Right renal cortex interstitium (tissue), 3 donors: ENCODE measurements at regions not wholly inside any gene's neighbourhood (a gene's known extent, or its start where the extent isn't known, plus 50 kb on each side); places are given as distances from the start of the nearest gene placed in this dataset.
"Not testable (repeated sequence)": the region's sequence is repeated elsewhere in the genome, so short reads cannot be mapped to it uniquely, and the experiment has no call there.

Source experiments
- DNase-seq, 3 donors: peaks; one replicate each; pipeline ENCODE4 v3.0.0-alpha.2; 2013; ENCODE audit warnings: low read depth in 3 of 3, low spot score in 2 of 3

DNA sequence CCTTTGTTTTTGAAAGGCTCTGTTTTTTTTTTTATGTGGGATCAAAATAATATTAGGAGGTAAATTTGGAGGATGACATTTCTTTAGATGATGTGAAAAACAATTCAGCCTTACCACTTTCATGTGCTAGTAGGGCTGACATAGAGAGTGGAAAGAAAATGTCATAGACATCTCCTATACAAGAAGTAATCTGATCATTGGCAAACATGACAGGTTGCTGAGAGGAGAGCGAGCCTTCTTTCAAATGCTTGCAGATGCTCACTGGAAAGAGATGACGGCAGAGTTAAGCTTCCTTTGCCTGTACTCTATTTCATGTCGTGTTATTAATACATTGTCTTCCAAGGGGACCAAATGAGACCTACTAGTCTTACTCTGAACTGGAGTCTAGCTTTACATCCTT, 160.1 kb upstream of the DAP start:
- no peak for DNase-seq

DNA sequence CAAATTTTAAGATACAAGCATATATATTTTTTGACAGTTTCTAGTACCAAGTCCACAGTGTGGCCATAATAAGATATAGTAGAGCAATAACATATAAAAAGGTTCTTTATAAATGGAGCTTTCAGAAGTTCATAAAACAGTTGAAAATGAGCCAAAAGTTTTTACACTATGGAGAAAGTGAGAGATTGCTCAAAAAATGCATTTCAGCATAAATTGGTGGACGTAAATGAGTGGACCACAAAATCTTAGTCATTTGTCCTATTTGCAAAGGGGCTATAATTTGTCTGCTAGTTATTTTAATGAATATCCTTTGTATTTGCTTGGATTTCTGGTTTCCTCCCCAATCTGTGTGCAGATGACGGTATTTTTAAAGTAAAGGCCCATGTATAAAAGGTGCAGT, 159.4 kb upstream of the DAP start:
- no peak for DNase-seq

DNA sequence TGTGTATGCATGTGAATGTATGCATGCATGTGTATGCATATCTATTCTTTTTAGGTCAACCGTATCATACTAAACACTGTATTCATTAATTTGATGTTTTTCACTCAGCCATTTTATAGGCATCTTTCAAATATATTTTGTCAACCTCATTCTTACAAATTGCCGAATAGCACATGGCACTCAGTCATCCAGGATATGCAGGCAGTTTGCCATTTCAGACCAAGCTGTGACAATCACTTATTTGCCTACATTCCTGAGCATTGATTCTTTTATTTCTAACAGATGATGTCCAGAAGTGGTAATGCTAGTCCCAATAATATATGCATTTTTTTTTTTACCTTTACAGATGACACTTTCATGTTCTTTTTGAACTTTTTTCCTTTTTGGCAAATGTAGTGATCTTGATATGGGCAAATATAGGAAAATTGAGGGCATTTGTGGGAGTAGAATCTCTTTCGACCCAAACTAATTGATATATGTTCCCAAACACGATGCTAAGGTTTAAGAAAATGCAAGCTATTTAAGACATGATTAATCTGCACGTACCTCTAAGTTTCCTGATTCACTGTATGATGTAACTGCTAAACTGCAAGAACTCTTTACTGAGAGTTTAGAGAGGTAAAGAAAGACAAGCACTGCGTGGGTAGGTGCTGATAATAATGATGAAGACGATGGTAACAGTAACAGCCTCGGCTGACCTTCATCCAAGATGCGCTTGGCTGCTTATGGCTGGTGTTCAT, 153.9 kb upstream of the DAP start:
- no peak for DNase-seq

DNA sequence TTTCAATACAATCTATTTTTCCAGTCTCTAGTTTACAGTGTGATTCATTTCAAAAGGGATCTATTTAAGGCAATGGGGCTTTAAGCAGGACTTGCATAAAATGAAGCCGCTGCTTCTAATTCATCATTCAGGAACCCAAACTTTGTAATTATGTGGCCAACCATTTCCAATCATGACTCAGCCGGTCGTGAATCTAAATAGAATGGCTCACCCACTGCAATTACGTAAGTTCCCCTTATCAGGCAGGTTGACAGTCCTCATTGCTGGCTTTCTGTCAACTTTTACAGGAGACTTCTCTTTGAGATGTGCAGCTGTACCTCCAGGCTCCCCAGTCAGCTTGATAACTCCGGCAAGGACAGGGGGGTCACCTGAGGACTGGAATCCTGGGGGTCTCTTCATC, 152.8 kb upstream of the DAP start:
- no peak for DNase-seq

DNA sequence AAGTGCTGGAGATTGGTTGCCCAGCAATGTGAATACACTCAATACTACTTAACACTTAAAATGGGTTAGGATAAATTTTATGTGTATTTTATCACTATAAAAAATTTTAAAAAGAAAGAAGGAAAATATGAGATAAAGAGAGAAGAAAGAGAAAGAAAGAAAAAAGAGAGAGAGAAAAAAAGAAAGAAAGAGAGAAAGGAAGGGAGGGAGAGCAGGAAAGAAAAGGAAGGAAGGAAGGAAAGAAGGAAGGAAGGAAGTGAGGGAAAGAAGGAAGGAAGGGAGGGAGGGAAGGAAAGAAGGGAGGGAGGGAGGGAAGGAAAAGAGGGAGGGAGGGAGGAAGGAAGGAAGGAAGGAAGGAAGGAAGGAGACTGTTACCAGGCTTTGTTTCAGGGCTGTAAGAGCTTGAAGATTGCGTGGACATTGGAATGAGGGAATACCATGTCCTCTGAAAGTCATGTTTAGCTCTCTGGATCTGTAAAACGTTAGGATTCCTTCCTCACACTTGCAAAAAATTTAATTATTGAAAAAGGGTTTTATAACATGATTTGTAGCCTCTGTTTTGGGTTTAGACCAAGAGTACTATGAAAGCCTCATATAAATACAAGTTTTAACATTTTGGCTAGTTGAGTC, 152.3 kb upstream of the DAP start:
- no peak for DNase-seq

DNA sequence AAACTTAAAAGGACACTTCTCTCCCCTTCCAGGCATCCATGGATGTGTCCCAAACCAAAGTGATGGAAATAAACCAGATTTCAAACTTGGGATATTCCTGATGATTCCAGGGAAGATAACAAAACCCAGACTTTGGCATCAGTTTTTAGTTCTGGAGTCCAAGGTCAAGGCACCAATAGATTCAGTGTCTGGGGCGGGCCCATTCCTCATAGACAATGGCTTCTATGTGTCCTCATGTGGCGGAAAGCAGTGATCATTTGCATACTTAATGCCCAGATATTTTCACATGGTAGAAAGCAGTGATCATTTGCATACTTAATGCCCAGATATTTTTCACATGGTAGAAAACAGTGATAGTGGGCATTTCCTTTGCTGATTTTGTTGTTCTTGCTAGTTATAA, 151.4 kb upstream of the DAP start:
- DNase-seq, result no peak

DNA sequence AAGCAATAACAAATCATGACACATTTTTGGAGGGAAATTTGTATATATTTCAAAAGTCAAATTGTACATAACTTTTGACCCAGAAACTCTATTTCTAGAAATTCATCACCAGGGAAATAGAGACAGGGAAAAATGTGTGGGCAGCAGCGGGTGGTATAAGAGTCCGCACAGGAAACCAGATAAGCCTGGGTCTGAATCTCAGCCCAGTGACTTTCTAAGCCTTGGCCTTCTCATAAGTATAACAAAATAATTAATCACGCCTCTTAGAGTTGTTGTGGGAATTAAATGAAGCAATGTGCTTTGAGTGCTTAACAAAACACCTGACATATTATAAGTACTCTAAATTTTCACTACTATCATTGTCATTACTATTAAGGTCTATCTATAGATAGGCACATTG, 149.2 kb upstream of the DAP start:
- DNase-seq, result no peak

DNA sequence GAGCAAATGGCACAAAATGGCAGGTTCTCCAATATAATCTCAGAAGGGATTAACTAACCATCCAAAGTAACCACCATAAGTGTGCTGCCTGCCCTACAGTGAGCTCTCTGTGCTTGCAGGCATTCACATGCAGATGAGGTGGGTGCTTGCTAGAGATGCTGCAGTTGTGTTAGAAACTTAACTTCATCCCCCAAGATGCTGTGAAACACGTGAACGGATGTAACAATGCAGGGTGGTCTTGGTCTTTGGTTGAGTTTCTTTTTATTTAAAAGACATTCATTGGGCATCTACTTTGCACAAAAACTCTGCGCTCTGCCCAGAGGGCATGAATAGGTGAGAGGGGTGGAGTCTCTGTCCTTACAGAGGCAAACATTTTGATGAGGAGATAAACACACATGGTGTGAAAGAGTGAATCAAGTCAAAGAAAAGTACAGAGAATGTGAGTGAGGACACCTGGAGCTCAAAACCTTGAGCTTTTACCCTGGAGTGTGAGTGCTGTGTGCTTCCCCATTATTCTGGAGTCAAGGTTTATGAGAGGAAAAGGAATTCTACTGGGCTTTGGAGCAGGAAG, 143.9 kb upstream of the DAP start:
- no peak for DNase-seq

DNA sequence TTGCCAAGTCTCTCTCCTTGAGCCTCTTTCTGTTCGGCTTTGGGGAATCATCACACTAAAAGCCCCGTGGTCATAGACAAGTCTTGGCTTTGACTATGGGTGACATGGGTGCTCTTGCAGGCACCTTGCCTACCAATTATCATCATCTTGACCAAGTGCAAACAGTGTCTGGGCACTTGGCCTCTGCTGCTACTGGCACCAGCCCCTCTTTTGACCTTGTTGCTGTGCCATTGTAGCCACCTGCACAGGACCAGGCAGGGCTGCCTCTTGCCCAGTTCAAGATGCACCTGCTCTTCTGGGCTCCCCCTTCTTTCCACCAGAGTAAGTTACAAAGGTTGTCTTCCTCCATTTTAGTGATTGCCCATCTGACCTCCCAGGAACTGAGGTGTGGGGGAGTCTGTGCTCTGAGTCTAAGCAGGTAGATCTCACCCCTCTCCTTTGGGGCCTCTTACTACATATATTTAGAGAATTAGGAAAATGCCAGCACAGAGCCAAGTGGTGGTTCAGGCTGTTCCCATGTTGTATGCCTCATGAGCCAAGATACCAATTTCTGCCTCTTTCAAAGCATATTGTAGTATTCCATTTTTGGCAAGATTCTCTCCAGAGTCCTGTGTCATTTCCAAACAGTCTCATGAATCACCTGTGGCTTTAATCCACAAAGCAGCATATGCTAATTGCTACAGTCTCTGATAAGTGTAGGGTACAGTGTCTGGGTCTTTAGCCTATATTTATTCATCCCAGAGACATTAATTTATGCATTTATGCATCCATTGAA, 142.9 kb upstream of the DAP start:
- no peak for DNase-seq

DNA sequence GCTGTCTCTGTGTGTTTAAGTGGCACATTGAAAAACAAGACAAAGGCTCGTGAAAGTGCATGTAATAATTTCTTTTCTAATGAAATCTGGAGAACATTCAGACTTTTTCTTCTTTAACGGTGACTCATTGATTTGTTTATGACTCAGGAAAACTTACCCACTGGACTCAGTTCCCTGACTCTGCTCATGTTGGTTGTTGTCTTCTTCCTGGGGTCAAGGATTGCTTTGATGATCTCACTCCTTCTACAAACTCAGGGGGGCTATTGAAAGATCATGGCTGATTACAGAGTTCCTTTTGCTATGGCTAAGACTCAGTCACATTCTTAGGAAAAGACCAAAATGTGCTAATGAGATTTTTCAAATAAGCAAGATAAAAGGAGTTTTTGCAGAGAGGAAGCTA, 141.1 kb upstream of the DAP start:
- DNase-seq, result no peak

DNA sequence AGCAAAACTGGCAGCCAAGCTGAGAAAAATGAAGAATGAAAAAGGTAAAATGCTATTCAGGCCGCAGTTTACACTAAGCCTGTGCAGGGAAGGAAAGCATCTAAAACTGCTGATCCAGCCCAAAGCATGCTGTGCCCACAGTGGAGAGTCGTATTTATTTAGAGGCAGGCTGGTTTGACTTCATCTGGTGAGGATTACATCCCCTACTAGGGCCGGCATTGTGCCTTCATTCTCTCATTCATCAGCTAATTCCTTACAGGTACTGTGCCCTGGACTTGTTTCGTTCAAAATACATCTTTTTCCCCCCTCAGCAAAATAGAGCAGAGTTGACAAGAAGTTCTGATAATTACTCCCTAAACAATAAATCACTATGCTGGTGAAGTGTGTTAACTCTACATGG, 137.5 kb upstream of the DAP start:
- no peak for DNase-seq

DNA sequence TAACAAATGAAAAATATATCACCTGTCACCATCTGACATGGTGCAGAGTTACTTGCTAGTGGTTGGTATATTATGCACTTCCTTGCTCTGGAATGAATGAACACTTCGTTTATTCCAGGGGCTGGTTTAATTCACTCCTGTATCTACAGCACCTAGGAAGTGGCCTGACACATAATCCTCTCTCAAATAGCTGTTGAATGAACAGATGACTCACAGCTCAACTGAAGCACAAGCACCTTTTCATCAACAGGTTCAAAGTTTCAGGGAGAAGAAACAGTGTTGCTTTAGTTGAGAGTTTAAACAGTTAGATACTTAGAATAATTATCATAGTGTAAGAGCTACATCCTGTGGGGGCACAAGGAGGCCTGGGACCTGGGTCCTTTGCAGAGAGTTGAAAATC, 135.0 kb upstream of the DAP start:
- no peak for DNase-seq

DNA sequence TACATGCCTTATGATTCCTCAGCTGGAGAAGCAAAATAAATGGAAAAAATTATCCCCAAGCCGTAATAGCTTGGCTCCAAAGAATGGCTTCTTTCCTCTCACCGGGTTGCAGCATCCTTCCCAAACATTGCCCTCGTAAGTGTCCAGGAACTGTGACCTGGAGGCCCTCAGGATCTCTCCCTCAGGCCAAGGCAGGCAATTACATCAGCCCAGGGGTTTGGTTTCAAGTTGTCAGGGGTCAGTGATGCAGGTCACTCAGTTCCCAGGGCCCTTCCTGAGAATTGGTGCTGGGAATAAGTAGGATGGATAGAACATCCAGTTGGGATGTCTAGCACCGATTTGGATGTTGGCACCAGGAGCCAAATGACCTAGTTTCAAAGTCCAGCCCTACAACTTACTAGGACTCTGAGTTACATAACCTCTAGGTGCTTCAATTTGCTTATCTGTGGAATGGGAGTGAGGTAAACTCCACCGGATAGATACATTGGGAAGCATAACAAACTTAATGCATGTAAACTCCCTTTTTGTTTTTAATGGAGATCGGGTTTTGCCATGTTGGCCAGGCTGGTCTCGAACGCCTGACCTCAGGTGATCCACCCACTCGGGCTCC, 133.5 kb upstream of the DAP start:
- DNase-seq, result no peak

DNA sequence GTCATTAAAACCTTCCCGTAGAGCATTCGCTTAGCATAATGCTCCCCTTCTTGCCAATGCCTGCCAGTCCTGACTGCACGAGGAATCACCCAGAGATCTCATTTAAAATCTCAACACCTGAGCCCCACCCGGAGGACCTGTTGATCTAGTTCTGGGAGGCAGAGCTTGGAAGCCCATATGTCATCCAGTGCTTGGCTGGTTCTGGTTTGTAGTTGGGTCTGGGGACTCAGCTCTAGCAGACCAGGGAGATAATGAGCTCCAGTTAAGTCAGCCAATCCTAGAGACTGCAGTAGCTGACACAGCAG, 131.8 kb upstream of the DAP start:
- no peak for DNase-seq

DNA sequence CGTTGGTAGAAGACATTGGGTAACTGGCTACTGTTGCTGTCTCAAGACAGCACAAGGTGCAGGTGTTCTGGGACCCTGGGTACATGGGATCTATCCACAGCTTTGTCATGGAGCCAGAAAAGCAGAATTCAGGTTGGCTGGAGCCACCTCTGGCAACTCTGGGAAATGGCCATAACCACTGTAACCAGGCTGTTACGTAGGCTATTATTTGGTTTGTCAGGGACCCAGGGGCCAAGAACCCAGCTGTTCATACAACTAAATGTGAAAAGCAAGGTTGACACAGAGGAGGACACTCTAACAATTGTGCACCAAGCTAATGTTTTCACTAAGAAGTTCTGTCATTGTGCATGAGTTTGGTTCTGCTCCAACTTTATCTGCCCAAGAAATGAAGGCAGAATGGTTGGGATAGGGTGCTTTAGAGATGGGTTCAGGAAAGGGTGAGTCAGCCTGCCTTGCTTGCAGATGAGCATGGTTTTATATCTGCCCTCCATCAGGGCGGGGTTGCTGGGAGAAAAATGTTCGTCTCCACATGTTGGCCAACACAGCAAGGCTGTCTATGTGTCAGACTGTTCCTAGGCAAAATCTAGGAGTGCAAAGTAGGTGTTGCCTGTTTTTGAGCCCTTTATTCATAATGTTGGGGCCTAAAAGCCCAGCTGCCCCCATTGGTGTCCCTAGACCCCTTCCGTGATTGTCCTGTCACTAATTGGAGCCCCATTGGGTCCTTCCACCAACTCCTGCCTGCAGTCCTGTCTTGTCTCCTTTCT, 131.3 kb upstream of the DAP start:
- DNase-seq, result no peak

DNA sequence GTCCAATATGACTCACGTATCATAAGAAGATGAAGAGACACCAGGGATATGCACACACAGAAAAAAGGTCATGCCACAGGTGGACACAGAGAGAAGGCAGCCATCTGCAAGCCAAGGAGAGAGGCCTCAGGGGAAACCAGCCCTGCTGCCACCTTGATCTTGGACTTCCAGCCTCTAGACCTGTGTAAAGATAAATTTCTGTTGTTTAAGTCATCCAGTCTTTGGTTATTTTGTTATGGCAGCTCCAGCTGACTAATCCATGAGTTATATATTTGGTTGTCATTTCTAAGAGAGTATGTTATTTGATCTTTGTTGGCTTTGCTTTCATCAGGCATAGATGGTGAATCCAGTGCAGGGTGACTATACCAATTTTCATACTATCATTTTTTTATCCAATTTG, 130.2 kb upstream of the DAP start:
- DNase-seq, result no peak

DNA sequence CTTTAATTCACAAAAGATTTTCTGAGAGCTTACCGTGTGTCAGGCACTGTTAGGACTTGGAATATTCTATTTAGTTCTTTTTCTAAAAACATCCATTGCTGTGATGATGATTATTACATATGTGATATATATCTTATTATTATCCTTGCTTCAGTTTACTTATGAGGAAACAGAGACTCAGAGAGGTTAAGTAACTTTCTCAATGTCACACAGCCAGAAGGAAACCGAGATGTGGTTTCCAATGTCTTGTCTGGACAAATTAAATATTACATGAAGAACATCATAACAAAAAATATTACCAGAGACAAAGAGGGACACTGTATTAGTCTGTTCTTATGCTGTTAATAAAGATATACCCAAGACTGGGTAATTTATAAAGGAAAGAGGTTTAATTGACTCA, 125.5 kb upstream of the DAP start:
- DNase-seq, result no peak

DNA sequence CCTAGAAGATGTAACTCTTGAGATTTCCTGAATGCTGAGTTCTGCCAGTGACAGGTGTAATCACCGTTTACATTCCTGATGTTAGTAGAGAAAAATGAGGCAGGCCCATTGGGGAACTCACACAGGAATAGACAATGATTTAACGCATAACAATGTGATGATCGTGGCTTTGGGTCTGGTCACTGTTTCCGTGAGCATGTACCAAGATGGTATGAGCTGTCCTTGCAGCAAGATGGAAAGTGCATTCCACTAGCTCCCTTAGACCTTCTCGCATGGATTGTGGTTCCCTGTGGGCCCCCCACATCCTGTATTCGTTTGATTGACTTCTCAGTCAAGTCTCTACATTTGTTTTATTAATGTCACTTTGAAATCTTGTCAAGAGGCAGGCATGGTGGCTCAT, 124.0 kb upstream of the DAP start:
- DNase-seq, result no peak

DNA sequence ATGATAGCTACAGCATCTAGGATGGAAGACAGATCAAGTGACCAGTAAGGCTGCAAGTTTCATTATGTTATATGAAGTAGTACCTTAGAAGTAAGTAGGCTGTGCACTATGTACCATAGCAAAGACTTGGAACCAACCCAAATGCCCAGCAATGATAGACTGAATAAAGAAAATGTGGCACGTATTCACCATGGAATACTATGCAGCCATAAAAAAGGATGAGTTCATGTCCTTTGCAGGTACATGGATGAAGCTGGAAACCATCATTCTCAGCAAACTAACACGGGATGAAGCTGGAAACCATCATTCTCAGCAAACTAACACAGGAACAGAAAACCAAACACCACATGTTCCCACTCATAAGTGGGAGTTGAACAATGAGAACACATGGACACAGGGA, 122.9 kb upstream of the DAP start:
- not testable (repeated sequence) for DNase-seq

DNA sequence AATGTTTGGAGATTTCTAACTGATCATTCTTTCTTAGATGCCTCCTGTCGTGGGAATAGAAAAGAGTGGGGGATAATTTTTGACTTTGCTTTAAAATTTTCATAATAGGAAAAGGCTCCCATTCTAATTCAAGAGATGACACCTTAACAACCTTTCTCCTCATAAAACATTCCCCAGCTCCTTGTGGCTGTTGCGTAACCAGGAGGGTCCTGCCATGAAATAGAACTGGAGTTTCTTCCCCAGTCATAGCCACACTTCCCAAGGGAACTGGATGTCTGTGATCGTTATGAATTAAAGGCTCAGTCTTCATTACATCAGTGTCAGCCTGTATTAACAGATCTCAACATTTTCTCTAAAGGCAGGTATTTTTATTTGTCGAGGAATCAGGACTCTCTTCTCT, 119.9 kb upstream of the DAP start:
- no peak for DNase-seq

DNA sequence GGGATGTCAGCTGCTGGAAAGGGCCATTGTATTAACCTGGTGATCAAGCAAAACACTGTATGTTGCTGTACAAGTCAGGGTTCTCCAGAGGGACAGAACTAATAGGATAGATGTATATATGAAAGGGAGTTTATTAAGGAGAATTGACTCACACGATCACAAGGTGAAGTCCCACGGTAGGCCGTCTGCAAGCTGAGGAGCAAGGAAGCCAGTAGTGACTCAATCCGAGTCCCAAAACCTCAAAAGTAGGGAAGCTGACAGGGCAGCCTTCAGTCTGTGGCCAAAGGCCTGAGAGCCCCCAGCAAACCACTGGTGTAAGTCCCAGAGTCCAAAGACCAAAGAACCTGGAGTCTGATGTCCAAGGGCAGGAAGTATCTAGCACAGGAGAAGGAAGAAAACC, 116.0 kb upstream of the DAP start:
- not testable (repeated sequence) for DNase-seq
